GM13977 (cell line): ENCODE measurements at regions not wholly inside any gene's neighbourhood (a gene's known extent, or its start where the extent isn't known, plus 50 kb on each side); places are given as distances from the start of the nearest gene placed in this dataset.

Experiments
- DNase-seq: peaks from one replicate; pipeline ENCODE4 v3.0.0; 2012; ENCODE audit warnings: low spot score
- in situ Hi-C: fragments of 300-500 bp; cut with MboI; formaldehyde crosslinking; loops from one replicate; pipeline ENCODE4 v1.12.0; 2022; ENCODE audit warnings: low sequenced_read_pairs, low pct_unique_long_range_greater_than_20kb, mixed read lengths, inconsistent platforms; ENCODE audit not compliant: unreplicated experiment
- TF ChIP-seq, protein P1 (sequence below): IDR thresholded peaks from 2 replicates; pipeline ENCODE4 v1.5.1; 2012; ENCODE audit warnings: mild to moderate bottlenecking, control low read depth; ENCODE audit not compliant: insufficient read depth; ENCODE audit errors: extremely low read depth, missing control alignments

DNA sequence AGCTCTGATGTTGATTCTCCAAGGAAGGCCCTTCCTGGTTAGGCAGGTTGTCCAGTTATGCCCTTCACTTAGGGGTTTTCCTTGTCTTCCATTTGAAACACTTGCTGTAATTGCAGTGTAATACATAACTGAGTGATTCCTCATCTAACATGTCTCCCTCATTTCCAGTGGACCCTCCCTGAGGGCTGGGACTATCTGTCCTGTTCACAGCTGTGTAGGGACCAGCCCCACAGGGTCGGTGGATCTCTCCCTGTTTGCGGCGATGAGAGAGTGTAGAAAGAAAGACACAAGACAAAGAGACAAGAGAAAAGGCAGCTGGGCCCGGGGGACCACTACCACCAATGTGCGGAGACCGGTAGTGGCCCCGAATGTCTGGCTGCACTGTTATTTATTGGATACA, 135.9 kb upstream of the EEPD1 start:
- TF ChIP-seq, protein P1, sequence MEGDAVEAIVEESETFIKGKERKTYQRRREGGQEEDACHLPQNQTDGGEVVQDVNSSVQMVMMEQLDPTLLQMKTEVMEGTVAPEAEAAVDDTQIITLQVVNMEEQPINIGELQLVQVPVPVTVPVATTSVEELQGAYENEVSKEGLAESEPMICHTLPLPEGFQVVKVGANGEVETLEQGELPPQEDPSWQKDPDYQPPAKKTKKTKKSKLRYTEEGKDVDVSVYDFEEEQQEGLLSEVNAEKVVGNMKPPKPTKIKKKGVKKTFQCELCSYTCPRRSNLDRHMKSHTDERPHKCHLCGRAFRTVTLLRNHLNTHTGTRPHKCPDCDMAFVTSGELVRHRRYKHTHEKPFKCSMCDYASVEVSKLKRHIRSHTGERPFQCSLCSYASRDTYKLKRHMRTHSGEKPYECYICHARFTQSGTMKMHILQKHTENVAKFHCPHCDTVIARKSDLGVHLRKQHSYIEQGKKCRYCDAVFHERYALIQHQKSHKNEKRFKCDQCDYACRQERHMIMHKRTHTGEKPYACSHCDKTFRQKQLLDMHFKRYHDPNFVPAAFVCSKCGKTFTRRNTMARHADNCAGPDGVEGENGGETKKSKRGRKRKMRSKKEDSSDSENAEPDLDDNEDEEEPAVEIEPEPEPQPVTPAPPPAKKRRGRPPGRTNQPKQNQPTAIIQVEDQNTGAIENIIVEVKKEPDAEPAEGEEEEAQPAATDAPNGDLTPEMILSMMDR = no peak
- in situ Hi-C loops = no loop called here
- DNase-seq = no peak

DNA sequence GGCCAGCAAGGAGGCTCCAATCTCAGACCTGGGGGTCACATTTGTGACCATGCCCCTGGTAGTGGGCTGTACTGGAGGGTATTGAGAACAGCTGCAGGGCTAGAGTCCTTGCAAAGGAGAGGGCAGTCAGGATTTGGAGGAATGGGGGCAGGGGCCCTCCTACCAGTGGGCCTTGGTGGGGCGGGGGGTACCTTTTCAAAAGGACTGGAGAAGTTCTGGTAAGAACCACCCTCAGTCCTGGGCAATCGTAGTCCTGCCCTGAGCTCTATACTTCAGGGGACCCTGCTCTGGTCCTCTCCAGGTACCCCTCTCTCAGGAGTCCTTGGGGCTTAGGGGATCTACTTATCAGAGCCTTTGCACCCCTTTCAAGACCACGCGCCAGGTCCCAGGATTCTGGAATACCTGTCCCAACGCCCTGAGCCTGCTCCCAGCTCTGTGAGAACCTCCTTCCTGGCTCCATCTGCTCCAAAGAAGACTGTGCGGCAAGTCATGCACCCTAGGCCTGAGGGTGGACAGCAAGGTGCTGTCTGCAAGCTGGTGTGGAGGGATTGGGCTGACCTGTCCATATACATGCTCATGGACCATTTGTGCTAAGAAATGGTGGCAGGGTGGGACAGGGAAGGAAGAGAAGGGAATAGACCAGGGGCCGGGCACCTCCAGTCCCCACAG, 134.1 kb upstream of the EEPD1 start:
- TF ChIP-seq, protein P1 = no peak
- DNase-seq = no peak
- in situ Hi-C loops = no loop called here

DNA sequence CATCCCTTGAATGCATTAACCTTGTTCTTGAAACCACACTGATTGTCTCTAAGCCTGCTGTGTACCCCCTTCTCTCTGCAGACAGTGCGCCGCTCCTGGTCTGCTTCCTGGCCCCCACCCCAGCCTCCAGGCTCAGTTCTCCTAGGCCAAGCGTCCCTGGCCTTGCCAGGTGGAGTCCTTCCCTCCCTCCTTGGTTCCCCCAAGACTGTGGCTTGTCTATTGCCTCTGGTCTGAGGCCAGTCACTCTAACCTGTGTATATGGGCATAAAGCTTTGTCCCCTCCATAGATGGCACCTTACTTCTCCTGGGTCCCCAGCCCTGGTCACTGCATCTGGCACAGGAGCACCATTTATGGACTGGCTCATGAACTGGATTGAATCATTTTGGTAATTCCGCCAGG, 133.5 kb upstream of the EEPD1 start:
- in situ Hi-C loops = no loop called here
- TF ChIP-seq, protein P1 = no peak
- no peak for DNase-seq

DNA sequence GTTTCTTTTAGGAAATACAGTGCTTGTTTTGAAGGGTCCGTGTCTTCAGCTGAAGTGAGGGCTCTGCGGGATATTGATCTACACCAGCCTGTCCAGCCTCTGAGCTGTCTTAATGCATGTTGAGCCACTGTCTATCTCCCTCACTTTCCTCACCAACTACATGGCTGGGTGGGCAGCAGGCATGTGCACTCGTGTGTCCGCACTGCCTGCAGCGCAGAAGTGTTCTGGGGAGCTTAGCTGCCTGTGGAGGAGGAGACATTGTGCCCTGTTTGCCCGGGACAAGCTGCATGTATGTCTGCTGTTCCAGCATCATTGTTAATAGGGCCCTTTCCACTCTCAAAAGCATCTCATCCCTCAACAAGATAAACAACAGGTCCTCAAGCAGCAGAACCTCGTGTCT, 133.1 kb upstream of the EEPD1 start:
- no peak for DNase-seq
- TF ChIP-seq, protein P1 = no peak
- in situ Hi-C loops = no loop called here

DNA sequence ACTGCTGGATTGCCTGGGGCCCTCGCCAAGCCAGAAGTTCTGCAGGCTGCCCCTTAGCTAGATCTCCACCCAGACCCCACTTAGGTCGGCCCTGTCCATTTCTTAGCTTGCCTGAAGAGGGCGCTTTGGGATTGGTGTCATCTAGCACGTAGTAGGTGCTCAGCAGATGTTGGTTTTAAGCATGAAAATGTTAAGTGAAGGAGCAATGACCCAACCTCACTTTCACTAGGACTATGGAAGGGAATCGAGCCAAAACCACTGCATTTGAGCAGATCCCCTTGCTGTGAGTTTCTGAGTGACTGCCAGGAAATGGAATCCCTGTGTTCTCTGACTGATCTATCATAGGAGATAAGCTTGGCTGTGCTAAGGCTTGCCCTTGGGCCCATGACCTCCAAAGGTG, 131.7 kb upstream of the EEPD1 start:
- in situ Hi-C loops = no loop called here
- TF ChIP-seq, protein P1 = peak; percentile 66
- DNase-seq = no peak

DNA sequence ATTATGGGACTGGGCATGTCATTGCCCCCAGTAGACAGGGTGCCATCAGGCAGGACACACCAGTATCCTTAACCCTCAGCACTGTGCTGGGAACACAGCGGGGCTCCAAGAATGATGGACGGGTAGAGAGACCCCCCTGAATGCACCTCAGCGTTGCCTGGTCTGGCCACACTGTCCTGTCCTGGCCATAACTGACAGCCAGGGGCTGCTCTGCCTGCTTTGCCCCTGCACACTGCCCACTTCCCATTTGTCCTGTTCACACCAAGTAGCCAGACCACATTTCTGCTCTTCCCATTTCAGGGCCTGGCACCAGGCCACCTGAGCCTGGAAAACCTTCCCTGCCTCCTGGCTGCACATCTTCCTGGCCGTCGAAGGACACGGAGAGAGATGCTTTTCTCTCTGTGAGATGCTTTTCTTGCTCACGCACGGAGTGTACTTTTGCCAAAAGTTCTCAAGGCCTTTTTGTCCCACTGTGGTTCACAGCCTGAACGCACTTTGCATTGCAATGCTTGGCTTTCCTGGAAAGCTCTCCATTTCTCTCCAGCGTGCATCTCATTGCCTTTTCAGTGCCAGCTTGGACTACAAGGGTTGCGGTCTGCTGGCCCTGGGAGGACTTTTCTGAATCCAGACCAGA, 131.0 kb upstream of the EEPD1 start:
- in situ Hi-C loops = no loop called here
- DNase-seq = no peak
- TF ChIP-seq, protein P1 = no peak
